ENCODE measurements at regions not wholly inside any gene's neighbourhood (a gene's known extent, or its start where the extent isn't known, plus 50 kb on each side); places are given as distances from the start of the nearest gene placed in this dataset.

DNA sequence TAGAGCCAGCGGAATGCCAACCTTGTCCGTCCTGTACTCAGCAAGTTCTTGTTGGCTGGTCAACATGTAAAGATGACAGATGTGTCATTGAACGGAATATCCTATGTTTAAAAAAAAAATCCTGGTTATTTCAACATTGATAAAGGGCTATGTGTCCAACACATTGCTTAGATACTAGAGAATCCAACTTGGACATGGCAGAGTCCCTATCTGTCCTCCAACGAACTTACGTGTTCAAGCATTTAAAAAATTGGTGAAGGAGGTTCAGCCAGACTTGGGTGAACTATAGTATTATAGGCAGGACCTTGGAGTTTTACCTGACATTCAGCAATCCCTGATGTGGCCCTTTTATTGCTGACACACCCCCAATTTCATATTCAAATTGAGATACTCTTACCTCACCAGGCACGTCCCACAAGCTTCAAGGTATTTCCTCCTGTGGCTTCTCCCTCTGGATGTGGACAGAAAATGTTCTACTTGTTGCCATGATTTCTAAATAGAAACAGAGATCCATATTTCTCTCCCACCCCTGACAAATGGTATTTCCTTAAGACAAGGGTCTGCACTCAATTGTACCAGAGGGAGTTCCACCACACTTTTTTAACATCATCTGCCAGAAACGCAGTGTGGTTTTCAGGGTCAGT lies 207.7 kb upstream of the TPM1 start:
- no peak for DNase-seq (ENCODE audit: low spot score)

DNA sequence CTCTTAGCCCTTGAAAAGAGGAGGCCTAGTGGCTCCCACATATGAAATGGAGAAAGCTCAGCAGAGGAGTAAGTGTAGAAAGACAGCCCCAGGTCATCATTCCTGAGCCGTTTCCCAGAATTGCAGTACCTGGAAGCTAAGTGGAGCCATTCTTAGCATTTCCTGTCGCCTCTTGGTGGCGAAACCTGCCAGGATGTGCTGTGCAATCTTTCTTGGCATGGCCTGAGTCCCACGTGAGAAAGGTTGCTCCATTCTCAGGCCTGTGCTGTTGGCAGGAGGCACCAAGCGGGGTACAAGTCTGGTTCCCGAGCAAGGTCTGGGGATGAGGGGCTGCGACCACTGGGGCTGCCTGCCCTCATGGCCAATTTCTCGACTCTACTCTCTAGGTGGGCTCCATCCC lies 207.2 kb upstream of the TPM1 start:
- no peak for DNase-seq (ENCODE audit: low spot score)

DNA sequence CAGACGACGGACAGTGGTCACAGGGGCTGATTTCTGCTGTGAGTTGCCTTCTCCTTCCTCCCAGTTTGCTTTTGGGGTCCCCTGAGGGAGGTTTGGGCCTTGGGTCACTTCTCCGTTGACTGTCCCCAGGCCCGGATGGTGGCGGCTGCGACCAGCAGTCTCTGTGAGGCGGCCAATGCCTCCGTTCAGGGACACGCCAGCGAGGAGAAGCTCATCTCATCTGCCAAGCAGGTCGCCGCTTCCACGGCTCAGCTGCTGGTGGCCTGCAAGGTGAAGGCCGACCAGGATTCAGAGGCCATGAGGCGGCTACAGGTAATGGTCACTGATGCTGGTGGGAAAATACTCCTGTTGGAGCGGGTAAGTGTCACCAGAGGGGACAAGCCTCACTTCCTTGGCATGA lies 206.8 kb upstream of the TPM1 start:
- DNase-seq (ENCODE audit: low spot score), result no peak

DNA sequence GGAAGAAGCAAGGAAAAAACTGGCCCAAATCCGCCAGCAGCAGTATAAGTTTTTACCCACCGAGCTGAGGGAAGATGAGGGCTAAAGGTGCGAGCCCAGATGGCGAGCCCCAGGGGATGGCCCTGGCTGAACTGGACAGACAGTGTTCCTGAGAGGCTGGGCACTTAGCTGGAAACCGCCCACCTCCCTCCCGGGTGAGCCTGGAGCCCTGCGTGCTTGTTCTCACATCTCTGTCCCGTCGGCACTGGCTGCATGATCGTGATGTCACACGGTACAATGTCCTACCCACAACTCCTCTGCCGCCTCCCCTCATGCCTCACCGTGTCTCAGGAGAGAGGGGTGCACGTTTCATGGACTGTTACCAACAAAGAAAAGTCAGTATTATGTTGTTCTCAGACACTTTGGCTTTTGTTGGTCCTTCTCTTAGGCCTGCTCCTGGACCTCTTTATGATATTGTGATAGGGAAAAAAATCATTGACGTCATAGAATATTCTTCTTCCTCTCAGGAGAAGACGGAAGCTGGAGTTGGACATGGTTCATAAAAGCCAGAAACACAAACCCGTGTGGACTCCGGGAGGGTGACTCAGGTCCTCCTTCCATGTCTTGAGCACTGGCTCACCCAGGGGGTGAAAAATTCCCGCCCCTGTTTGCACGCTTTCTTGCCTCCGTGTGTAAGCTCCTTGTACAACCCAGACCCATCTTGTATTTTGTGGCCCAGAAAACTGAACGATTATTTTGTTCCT lies 201.8 kb upstream of the TPM1 start:
- no peak for DNase-seq (ENCODE audit: low spot score)

DNA sequence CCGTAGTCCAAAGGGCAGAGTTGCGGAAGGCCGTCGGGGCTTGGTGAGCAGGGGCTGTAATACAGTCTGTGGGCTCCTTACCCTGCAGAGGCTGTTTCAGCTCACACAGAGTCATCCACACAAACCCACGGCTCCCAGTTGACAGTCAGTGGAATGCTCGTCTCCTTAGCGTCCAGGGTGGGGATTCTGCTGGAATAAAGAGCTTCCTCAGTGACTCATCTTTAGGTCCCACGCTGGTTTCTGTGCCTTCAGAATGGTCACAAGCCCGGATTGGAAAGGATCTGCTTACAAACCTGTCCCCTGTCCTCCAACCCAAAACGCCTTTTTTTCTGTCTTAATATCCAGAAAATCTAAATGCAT lies 201.3 kb upstream of the TPM1 start:
- DNase-seq (ENCODE audit: low spot score), result no peak

DNA sequence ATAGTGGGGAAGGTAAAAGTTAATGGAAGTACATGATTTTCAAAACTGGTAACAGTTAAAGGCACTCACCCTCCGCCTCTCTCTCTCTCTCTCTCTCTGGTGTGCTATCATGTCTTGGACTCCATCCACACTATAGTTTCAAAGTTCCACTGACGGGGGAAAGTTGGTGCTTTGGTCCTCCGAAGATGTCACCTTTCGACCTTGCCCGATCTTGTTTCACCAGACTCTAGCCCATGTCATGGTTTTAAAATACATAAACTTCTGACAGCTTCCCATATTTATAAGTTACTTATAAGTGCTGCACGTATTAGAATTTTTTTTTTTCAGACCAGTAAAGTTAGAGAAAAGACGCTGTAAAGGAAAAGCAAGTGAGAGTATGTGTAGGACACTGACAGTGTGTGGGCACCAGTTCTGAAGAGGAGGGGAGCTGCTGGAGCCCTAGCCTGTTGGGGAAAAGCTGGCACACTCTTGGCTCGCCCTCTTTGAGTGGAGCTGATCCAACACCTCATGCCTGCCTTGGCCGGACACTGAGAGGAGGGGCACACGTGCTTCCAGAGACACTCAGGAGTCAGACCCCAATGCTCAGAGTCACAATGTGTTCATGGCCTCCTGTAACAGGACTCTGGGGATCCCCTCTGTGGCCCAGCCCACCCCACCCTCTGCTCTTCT lies 200.5 kb upstream of the TPM1 start:
- DNase-seq (ENCODE audit: low spot score), result no peak

DNA sequence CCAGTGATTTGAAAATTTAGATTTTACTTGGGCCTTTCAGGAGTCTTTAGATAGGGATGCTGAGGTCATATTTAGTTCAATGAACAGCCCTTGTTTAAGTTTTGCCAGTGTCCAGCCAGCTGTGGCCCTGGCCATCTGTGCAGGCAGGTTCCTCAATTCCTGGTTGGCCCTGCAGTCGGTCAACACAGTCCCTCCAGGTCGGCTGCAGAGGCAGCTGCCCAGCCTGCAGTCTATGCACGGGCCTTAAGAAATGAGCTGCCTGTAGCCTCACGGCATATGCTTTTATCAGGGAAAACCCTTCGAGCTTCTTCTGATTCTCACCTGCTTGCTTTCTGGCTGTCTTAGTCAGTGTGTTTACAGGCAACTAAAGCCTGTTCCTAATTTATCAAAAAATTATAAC lies 199.2 kb upstream of the TPM1 start:
- no peak for DNase-seq (ENCODE audit: low spot score)

DNA sequence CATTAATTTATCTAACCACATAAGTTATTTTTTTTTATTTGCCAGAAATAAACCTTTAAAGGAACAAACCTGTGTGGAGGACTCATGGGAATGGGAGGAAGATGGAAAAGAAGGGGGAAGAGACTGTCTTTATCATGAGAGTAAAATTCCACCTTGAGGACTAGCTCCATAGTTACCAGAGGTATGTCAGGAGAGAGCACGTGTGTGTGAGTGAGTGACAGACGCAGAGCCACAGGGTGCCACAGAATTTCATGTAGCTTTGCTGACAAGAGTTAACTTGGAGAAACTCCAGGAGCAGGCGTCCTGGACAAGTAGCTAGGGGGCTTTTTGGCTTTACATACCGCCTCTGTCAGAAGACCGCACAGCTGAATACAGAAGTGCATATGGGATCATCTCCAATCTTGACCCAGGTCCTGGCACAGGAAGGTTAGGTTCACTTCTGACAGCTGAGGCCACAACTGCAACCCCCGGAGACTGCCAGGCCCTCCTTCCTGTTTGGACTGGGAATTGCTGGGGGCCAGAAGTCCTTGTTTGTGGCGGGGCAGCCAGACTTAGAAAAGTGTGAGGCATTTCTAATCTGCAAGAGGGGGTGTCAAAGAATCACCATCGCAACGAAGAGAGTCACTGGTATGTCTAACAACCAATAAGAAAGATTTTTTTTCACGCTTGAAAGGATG lies 197.8 kb upstream of the TPM1 start:
- DNase-seq (ENCODE audit: low spot score), result no peak

DNA sequence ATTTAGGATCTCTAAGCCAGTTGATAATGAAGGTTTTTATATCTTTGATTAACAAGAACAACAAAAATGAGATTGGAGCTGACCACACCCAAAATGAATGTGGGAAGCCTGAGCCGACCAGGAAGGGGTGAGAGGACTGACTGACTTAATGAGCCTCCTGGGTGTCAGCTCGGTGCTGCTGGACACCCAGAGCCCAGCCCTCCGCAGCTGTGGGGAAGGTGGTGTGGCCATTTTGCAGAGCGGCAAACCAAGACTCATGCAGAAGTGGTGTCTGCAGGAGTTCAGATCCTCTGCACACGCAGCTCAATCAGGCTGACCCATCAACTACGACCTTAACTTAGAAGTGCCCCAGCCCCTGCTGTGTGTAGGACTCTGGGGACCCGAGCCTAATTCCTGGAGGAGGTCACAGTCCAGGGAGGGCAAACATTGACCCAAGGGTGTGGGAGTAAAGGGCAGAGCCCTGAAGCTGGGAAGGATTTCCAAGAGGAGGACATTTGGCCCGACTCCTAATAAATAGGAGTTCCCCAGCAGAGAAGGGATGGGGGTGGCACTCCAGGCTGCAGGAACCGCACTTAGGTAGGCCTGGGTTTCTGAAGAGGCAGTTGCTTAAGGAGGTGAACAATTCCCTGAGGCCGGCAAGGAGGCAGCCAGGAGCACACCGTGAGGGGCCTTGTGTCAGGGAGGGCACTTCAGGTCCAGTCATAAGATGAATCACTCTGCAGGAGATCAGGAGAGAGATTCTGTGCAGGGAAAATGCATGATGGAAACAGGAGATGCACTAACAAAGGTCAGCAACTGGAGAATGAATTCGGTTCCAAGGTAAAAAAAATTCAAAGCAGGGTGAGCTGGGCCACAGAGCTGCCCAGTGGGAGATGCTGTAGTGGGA lies 197.1 kb upstream of the TPM1 start:
- DNase-seq (ENCODE audit: low spot score), result no peak

DNA sequence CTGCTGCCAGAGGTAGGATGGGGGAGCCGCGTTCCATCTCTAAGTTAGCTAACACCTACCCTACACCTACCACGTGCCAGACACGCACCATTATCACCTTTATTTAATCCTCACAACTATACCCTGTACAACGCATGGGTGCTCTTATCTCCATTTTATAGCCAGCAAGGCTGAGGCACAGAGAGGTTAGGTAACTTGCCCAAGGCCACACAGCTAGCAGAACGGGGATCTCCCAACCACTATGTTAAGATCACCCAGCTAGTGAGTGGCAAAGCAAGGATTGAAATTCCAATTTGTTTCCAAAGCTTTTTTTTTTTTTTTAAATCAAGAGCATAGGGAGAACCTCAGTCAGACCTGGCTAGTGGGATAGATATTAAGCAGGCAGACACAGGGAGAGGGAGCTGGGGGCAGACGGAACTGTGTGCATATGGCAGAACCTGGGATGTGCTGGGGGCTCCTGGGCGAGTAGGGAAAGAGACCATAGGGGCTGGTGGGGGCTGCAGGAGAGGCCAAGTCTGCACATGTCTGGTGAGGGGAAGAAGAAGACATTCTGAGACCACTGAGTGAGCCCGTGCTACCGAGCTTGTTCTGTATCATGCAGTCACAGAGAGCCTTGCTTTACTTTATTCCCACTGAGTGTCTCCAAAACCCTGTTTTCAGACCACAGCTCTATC lies 196.3 kb upstream of the TPM1 start:
- no peak for DNase-seq (ENCODE audit: low spot score)

DNA sequence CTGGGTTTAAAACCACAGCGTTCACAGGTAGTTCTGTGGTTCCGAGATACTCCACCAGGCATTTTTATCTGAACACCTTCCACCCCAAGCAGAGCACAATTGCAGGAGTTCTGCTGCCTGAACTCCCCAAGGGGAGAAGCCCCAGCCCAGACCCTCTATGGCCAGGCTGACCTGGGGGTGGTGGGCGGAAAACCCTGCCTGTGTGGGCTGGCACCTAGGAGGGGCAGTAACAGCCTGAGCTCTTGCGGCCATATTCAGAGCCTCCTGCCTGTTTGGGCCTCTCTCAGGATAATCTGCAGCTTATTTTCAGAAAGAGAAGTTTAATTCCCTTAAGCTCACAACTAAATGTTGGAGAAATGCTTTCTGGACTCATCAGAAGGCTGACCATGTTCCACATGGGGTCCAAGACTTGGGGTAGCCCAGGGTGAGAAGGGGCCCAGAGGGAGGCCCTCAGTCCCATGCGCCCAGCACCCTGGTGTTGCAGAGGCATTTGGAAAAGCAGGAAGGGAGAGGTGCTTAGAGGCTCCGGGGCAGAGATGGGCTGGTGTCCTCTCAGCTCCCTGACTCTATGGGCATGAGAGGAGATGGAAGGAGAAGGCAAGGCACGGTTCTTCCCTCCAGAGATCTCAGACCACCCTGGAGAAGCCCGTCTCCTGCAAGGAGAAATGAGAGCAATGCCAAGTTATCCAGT lies 195.6 kb upstream of the TPM1 start:
- DNase-seq (ENCODE audit: low spot score), result no peak

DNA sequence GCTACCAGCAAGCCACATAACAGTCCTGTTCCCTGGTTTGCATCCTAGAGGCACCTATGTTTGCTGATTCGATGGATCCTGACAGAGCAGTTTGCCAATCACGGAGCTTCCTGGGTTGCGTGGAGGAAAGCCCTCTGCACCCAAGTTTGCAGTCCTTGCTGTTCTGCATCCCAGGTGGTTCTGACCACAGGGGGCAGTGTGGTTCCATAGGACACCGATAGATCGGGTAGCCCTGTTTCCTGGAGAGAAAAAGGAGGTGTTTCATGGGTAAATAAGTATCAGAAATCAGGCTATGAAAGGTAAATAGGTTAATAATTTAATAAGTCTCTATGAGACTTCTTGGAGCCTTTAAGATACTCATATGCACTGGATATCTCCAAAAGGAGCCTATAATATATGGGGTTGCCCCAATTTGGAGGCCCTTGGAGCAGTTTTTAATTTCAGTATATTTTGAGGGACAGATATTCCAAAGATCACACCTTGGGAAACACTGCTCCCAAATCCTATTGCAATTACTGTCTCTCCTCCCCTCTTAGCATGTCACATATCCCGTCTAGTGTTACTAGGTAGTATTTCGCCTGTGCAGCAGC lies 194.6 kb upstream of the TPM1 start:
- peak; percentile 37 for DNase-seq (ENCODE audit: low spot score)

DNA sequence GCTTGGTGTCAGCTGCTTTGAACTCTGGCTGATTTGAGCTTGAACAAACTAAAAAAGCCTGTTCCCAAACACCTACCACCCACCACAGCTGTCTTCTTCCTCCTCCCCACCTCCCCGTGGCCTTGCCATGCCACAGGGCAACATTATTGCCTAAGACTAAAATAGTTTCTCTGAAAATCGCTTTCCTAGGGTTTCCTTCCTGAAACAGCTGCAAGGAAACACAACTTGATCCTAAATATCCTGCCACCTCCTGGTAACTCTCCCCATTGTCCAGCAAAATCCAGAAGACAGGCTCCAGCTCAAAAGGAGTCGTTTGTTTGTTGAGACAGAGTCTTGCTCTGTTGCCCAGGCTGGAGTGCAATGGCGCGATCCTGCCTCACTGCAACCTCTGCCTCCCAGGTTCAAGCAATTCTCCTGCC lies 193.9 kb upstream of the TPM1 start:
- peak; percentile 33 for DNase-seq (ENCODE audit: low spot score)

DNA sequence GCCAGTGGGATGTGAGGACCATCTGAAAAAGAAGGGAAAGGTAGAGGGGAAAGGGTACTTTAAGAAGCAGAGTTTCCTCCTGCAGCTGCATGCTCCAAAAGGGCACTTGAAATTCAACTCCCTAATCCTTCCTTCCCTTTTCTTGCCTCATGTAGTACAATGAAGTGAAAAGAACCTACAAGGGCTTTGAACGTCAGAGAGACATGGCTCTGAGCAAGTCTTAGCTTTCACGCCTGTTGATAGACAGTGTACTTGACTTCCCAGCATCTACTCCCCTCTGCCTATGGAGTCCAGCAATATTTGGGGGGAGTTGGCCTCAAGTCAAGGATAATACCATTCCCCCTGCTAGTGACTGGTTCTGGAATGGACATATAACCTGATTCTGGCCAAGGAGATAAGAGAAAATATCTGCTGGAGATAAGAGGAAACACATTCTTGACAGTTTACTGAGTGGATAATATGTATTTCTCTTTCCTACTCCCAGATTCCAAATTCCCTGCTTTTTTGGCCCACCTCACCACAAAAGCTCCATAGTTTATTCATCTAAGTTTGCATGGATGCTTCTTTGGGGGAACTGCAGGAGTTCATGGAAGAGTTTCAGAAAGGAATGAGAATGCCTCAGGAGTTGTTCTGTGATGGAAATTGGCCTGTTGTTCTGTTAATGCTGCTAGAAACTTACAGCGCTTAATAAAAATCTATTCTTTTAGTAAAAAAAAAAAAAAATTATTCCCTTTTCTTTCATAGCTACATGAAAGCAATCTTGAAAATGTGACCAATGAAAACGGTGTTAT lies 193.0 kb upstream of the TPM1 start:
- DNase-seq (ENCODE audit: low spot score), result peak; percentile 41

DNA sequence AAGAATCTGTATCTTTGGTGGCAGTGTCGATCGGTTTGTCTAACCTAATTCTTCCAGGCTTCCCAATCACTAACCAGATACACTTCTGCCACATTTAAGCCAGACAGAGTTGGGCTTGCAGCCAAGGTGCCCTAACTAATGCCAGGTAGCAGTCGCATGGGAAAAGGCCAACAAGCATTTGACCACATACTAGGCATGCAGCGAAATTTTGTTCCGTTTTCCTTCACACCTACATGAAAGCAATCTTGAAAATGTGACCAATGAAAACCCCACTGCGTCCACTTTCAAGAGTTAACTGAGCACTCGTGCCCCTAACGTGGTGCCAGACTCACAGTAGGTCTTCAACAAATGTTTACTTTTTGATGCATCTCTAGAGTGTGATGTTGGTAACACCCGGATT lies 192.2 kb upstream of the TPM1 start:
- DNase-seq (ENCODE audit: low spot score), result no peak

DNA sequence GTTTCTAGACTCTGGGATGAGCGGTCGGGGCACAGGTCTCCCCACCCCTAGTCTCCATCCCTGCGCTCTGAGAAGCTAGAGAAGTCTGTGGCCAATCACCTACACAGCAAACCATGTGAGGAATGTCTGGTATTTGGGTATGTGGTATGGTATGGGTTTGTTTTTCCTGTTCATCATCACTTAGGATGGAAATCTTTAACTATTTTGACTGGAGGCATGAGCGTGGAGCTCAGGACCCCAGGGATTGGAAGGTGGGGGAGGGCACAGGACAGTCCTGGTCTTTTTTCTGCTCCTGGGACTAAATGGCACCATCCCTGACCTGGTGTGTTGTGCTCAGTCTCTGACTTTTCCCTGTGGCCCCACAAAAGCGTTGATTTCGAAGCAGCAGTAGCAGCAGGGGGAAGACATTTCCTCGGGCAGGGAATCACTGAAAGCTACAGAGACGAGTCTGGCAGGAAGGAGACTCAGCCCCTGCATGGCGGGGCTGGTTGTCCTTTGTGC lies 191.7 kb upstream of the TPM1 start:
- DNase-seq (ENCODE audit: low spot score), result peak; percentile 47

DNA sequence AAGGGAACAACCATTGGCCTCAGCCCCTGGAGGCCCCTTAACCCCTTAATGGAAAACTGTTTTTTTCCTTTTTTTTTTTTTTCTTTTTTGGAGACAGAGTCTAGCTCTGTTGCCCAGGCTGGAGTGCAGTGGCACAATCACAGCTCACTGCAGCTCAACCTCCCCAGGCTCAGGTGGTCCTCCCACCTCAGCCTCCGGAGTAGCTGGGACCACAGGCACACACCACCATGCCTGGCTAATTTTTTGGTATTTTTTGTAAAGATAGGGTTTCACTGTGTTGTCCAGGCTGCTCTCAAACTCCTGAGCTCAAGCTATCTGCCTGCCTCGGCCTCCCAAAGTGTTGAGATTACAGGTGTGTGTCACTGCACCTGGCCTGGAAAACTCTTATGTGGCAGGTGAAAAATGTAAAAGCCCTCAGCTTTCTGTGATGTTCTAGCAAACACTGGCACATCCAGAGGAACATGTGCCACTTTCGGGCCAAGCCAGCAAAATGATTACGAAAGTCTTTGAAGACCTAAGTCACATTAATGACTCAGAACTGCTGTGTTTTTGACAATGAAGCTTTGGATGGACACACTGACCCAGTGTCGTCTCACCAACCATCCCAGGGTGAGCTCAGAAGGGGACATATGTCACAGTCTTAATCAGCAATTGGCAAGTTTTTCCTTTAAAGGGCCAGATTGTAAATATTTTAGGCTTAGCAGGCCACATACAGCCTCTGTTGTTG lies 189.3 kb upstream of the TPM1 start:
- DNase-seq (ENCODE audit: low spot score), result no peak

DNA sequence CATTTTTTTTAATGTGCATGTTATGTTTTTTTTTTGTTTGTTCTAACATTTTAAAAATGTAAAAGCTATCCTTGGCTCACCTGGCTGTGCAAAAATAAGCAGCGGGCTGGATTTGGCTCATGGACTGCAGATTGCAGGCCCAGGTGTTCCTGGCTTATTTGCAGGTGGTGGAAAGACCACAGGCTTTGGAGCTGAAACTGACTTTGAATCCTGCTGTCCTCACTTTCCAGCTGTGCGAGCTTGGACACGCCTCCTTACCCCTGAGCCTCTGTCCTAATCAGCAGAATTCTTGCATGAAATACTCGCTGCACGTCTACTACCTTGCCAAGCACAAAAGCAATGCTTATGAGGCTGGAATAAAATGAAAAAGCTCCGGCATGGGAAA lies 188.7 kb upstream of the TPM1 start:
- peak; percentile 58 for DNase-seq (ENCODE audit: low spot score)

All from umbilical cord (tissue), 1 donor.